ENCODE measurements at regions not wholly inside any gene's neighbourhood (a gene's known extent, or its start where the extent isn't known, plus 50 kb on each side); places are given as distances from the start of the nearest gene placed in this dataset.

DNA sequence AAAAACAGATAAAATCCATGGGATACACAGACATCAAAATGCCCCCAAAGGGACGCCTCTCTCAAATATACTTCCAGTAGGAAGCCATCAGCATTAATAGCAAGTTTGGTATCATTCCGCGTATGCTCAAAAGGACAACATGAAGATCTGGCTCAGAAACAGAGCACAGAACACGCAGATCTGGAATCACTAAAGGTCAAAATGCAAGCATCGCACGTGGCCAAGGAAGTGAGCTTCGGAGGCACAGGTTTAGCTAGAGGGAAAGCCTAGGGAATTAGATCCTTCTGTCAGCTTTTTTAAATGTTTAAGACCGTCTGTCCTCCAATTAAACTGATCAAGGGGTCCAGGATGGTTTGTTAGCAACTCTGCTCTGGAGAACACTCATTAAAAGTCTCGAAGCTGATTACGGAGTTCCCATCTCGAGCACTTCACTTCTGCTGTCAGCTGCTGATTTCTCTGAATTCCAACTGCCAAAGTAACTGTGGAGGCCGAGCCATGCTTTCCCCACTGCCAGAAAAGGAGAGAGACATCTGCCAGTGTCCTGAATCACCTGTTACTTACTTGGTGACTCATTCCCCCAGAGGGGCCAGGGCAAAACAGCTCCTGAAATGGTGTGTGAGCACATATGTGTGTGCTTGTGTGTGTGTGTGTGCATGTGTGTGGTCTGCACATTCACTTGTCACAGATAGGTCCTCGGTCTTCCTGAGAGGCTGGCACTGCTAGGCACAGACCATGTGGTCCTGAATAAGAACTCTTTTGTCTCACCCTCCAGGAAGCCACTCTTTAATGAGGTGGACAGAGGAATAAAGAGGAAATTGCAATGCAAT, 177.7 kb upstream of the PPARGC1A start:
- no peak for ATAC-seq
- Mint-ChIP-seq H3K36me3 (no peaks in the 10 kb centered on the region), H3K27ac (no peak overlapping the region), H3K4me3 (no peak overlapping the region), H3K9me3 (no peaks in the 10 kb centered on the region), H3K4me1 (no peaks in the 10 kb centered on the region), H3K27me3 (no peaks in the 10 kb centered on the region)

DNA sequence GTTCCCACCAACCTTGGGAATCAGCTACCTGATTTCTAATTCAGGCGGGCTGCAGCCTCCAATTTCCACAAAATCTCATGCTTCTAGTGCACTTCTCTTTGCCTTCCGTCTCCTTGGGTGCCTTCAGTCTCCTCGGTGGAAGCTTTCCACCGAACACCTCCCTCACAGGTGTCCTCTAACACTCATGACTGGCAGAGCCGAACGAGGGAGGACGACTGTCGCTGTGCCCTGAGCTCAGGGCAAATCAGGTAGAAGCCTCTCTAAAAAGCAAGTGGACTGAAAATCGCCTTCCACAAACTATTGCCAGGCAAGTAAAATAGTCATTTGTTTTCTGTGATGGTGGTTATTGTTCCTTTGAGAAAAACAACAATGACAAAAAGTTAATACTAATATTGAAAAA, 176.1 kb upstream of the PPARGC1A start:
- Mint-ChIP-seq H3K4me1 (no peaks in the 10 kb centered on the region), H3K27me3 (no peaks in the 10 kb centered on the region), H3K36me3 (no peaks in the 10 kb centered on the region), H3K9me3 (no peaks in the 10 kb centered on the region), H3K4me3 (no peak overlapping the region), H3K27ac (no peak overlapping the region)
- no peak for ATAC-seq

DNA sequence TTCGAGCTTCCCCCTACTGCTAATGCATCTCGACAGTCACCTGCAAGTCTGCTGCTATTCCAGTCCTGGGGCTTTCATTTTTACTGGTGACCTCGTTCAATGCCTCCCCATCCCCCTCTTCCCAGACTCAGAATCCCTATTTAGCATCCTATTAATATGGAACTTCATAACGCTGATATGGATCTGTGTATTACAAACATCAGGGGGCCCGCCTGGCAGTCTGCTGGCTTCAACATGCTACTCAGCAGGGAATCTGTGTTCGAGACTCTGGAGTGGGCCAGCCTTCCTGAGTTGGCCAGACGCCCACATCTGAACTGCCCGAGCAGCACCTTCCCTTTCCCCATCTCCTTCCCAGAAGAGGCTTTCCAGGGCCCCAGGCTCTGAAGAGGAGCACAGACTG, 173.9 kb upstream of the PPARGC1A start:
- Mint-ChIP-seq H3K27ac (no peak overlapping the region), H3K9me3 (no peaks in the 10 kb centered on the region), H3K27me3 (no peaks in the 10 kb centered on the region), H3K36me3 (no peaks in the 10 kb centered on the region), H3K4me1 (no peaks in the 10 kb centered on the region), H3K4me3 (no peak overlapping the region)
- ATAC-seq: no peak

GRCh38 chr4:24060932-24061331, 171.1 kb upstream of the PPARGC1A start:
- Mint-ChIP-seq H3K4me3 (no peak overlapping the region), H3K27me3 (no peaks in the 10 kb centered on the region), H3K36me3 (no peaks in the 10 kb centered on the region), H3K9me3 (no peaks in the 10 kb centered on the region), H3K4me1 (no peaks in the 10 kb centered on the region), H3K27ac (no peak overlapping the region)
- no peak for ATAC-seq

GRCh38 chr4:24059839-24060238, 170.0 kb upstream of the PPARGC1A start:
- H3K36me3 Mint-ChIP-seq: no peaks in the 10 kb centered on the region
- H3K9me3 Mint-ChIP-seq: peaks cover 4% of the 10 kb centered on the region
- ATAC-seq: no peak
- H3K27ac Mint-ChIP-seq: no peak overlapping the region
- no peak overlapping the region for H3K4me3 Mint-ChIP-seq
- no peaks in the 10 kb centered on the region for H3K4me1 Mint-ChIP-seq
- no peaks in the 10 kb centered on the region for H3K27me3 Mint-ChIP-seq

GRCh38 chr4:24057915-24058559, 168.2 kb upstream of the PPARGC1A start:
- Mint-ChIP-seq H3K36me3 (no peaks in the 10 kb centered on the region), H3K27ac (no peak overlapping the region), H3K4me3 (no peak overlapping the region), H3K4me1 (no peaks in the 10 kb centered on the region), H3K27me3 (no peaks in the 10 kb centered on the region), H3K9me3 (peaks cover 4% of the 10 kb centered on the region)
- no peak for ATAC-seq

GRCh38 chr4:24056289-24056688, 166.4 kb upstream of the PPARGC1A start:
- Mint-ChIP-seq H3K9me3 (peaks cover 4% of the 10 kb centered on the region), H3K27ac (no peak overlapping the region), H3K36me3 (no peaks in the 10 kb centered on the region)

GRCh38 chr4:24055623-24056022, 165.8 kb upstream of the PPARGC1A start:
- H3K27me3 Mint-ChIP-seq: no peaks in the 10 kb centered on the region

More at GRCh38 chr4:24056289-24056688, 166.4 kb upstream of the PPARGC1A start:
- Mint-ChIP-seq H3K4me3 (no peak overlapping the region), H3K4me1 (no peaks in the 10 kb centered on the region), H3K27me3 (no peaks in the 10 kb centered on the region)
- ATAC-seq: no peak

GRCh38 chr4:24054910-24055309, 165.1 kb upstream of the PPARGC1A start:
- no peak overlapping the region for H3K4me3 Mint-ChIP-seq
- no peak overlapping the region for H3K27ac Mint-ChIP-seq
- no peaks in the 10 kb centered on the region for H3K36me3 Mint-ChIP-seq
- H3K9me3 Mint-ChIP-seq: peaks cover 4% of the 10 kb centered on the region
- ATAC-seq: no peak
- H3K27me3 Mint-ChIP-seq: no peaks in the 10 kb centered on the region
- H3K4me1 Mint-ChIP-seq: no peaks in the 10 kb centered on the region

More at GRCh38 chr4:24055623-24056022, 165.8 kb upstream of the PPARGC1A start:
- H3K36me3 Mint-ChIP-seq: no peaks in the 10 kb centered on the region
- no peak for ATAC-seq
- H3K4me1 Mint-ChIP-seq: no peaks in the 10 kb centered on the region
- H3K27ac Mint-ChIP-seq: no peak overlapping the region
- peaks cover 4% of the 10 kb centered on the region for H3K9me3 Mint-ChIP-seq
- no peak overlapping the region for H3K4me3 Mint-ChIP-seq

- peaks cover 4% of the 10 kb centered on the region for H3K9me3 Mint-ChIP-seq
- no peak for ATAC-seq
- H3K27me3 Mint-ChIP-seq: no peaks in the 10 kb centered on the region
- no peaks in the 10 kb centered on the region for H3K36me3 Mint-ChIP-seq
- no peak overlapping the region for H3K4me3 Mint-ChIP-seq
- H3K27ac Mint-ChIP-seq: no peak overlapping the region
- H3K4me1 Mint-ChIP-seq: no peaks in the 10 kb centered on the region
Measured at GRCh38 chr4:24053934-24054333, 164.1 kb upstream of the PPARGC1A start.

DNA sequence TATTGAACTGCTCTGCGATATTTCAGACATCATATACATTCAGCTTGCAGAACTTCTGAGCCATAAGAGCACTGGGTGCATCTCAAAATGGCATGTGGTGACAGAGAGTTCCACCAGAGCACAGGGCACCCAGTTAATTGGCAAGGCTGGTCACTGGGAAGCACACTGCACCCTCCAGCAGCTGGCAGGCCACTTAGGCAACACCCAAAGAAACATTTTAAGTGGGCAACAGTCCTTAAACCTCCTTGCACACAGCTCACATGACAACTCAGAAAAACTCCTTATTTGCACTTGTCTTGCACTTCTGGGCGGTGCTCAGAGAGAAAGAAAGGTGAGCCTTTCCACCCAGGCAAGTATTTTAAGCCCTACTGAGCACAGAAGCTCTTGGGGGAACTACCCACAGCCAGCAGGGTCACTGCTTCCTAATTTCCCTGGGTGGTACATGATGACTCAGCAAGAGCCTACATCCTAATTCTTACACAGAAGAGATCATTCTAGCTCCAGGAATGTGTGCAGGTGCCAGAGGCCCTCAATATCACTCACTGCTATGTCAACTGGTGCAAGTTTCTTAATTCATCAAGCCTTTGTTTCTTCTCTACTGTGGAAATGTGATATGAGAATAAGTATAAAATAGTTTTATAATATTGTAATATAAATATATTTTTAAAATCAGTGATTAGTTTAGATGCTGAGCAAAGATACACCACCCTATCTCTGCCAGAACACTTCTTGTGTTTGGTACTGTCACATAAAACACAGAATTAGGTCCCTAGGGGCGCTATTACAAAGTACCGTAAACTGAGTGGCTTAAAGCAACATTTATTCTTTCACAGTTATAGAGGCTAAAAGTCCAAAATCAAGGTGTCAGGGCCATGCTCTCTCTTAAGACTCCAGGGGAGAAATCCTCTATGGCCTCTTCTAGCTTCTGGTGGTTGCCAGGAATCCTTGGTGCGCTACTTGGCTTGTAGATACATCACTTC, 155.1 kb upstream of the PPARGC1A start:
- Mint-ChIP-seq H3K9me3 (peaks cover 4% of the 10 kb centered on the region), H3K27ac (no peak overlapping the region), H3K4me3 (no peak overlapping the region), H3K36me3 (no peaks in the 10 kb centered on the region), H3K27me3 (no peaks in the 10 kb centered on the region), H3K4me1 (no peaks in the 10 kb centered on the region)
- ATAC-seq: no peak

GRCh38 chr4:24042094-24042493, 152.2 kb upstream of the PPARGC1A start:
- Mint-ChIP-seq H3K9me3 (peaks cover 6% of the 10 kb centered on the region), H3K36me3 (no peaks in the 10 kb centered on the region), H3K27me3 (no peaks in the 10 kb centered on the region), H3K4me3 (no peak overlapping the region), H3K27ac (no peak overlapping the region), H3K4me1 (no peaks in the 10 kb centered on the region)
- no peak for ATAC-seq

GRCh38 chr4:24040811-24041210, 151.0 kb upstream of the PPARGC1A start:
- H3K4me1 Mint-ChIP-seq: no peaks in the 10 kb centered on the region
- no peak overlapping the region for H3K4me3 Mint-ChIP-seq
- H3K27me3 Mint-ChIP-seq: no peaks in the 10 kb centered on the region
- H3K36me3 Mint-ChIP-seq: no peaks in the 10 kb centered on the region
- H3K27ac Mint-ChIP-seq: no peak overlapping the region
- H3K9me3 Mint-ChIP-seq: peaks cover 6% of the 10 kb centered on the region
- no peak for ATAC-seq

GRCh38 chr4:24033626-24034025, 143.8 kb upstream of the PPARGC1A start:
- no peaks in the 10 kb centered on the region for H3K36me3 Mint-ChIP-seq
- no peak overlapping the region for H3K4me3 Mint-ChIP-seq
- no peaks in the 10 kb centered on the region for H3K4me1 Mint-ChIP-seq
- H3K9me3 Mint-ChIP-seq: no peaks in the 10 kb centered on the region
- no peak for ATAC-seq
- no peak overlapping the region for H3K27ac Mint-ChIP-seq
- H3K27me3 Mint-ChIP-seq: no peaks in the 10 kb centered on the region

DNA sequence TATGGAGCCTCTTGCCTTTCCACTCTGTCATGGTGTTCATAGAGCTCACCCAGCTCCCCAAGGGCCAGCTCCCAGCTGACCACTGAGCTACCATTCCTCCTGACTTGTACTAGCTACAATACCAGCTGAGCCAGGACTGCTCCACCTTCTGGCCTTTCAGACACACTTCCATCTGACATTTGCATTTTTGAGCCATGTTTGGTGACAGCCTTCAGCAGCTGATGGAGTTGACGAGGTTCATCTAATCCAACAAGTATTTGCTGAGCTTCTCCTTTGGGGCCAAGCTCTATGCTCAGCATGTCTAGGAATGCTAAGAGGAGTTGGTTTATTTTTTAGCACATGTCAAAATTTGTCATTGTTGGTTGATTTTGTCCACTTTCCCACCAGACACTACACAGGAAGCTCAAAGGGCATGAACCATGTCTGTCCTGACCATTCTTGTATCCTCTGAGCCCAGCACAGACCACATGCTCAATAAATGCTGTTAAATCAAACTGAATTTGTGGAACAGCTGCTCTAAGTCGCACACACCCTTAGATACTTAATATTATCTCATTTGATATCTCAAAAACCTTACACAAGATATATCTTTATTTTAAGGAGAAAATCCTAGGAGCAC, 142.6 kb upstream of the PPARGC1A start:
- no peak for ATAC-seq
- Mint-ChIP-seq H3K36me3 (no peaks in the 10 kb centered on the region), H3K27me3 (no peaks in the 10 kb centered on the region), H3K27ac (no peak overlapping the region), H3K4me1 (no peaks in the 10 kb centered on the region), H3K9me3 (no peaks in the 10 kb centered on the region), H3K4me3 (no peak overlapping the region)

All from stimulated activated memory B cell treated with anti-CD40 and anti-IgM and Interleukin-4, amounts not matched to agents 10 μg/mL and 1 μg/mL and 100 μg/mL, for 72 hours (primary cell).